22Rv1 (cell line): ENCODE measurements at regions not wholly inside any gene's neighbourhood (a gene's known extent, or its start where the extent isn't known, plus 50 kb on each side); places are given as distances from the start of the nearest gene placed in this dataset.

ENCODE experiments used
- ZFX ChIP-seq: fragments of 450-650 bp; IDR thresholded peaks from 2 replicates; pipeline ENCODE4 v1.6.1; 2017; ENCODE audit warnings: antibody characterized with exemption, borderline replicate concordance
- TF ChIP-seq, protein P1 (sequence below): fragments of 450-650 bp; IDR thresholded peaks from 2 replicates; pipeline ENCODE4 v1.5.1; 2017; ENCODE audit warnings: mild to moderate bottlenecking

GRCh38 chr2:120902592-120902991 is 166.9 kb downstream of the GLI2 start:
- TF ChIP-seq, protein P1, sequence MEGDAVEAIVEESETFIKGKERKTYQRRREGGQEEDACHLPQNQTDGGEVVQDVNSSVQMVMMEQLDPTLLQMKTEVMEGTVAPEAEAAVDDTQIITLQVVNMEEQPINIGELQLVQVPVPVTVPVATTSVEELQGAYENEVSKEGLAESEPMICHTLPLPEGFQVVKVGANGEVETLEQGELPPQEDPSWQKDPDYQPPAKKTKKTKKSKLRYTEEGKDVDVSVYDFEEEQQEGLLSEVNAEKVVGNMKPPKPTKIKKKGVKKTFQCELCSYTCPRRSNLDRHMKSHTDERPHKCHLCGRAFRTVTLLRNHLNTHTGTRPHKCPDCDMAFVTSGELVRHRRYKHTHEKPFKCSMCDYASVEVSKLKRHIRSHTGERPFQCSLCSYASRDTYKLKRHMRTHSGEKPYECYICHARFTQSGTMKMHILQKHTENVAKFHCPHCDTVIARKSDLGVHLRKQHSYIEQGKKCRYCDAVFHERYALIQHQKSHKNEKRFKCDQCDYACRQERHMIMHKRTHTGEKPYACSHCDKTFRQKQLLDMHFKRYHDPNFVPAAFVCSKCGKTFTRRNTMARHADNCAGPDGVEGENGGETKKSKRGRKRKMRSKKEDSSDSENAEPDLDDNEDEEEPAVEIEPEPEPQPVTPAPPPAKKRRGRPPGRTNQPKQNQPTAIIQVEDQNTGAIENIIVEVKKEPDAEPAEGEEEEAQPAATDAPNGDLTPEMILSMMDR: no peak
- TF ChIP-seq ZFX: no peak
